SU-DHL-6 (cell line): ENCODE measurements at regions not wholly inside any gene's neighbourhood (a gene's known extent, or its start where the extent isn't known, plus 50 kb on each side); places are given as distances from the start of the nearest gene placed in this dataset.

Experiments used
- EZH2phosphoT487 ChIP-seq: fragments of 200-600 bp; sonication (generic), shearing (Covaris generic); conservative IDR thresholded peaks from 2 replicates; pipeline ENCODE4 v1.6.1; 2018; ENCODE audit warnings: mild to moderate bottlenecking, antibody characterized with exemption, low read length, moderate library complexity, mixed read lengths
- TF ChIP-seq, protein P1 (sequence below): fragments of 200-600 bp; sonication (generic); IDR thresholded peaks from one replicate; pipeline ENCODE4 v1.5.1; 2017; ENCODE audit warnings: antibody characterized with exemption, mild to moderate bottlenecking, low read length, moderate library complexity; ENCODE audit not compliant: insufficient read depth, poor library complexity, severe bottlenecking

GRCh38 chr1:83701355-83701754, 297.6 kb downstream of the TTLL7 start:
- TF ChIP-seq, protein P1, sequence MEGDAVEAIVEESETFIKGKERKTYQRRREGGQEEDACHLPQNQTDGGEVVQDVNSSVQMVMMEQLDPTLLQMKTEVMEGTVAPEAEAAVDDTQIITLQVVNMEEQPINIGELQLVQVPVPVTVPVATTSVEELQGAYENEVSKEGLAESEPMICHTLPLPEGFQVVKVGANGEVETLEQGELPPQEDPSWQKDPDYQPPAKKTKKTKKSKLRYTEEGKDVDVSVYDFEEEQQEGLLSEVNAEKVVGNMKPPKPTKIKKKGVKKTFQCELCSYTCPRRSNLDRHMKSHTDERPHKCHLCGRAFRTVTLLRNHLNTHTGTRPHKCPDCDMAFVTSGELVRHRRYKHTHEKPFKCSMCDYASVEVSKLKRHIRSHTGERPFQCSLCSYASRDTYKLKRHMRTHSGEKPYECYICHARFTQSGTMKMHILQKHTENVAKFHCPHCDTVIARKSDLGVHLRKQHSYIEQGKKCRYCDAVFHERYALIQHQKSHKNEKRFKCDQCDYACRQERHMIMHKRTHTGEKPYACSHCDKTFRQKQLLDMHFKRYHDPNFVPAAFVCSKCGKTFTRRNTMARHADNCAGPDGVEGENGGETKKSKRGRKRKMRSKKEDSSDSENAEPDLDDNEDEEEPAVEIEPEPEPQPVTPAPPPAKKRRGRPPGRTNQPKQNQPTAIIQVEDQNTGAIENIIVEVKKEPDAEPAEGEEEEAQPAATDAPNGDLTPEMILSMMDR: no peak
- TF ChIP-seq EZH2phosphoT487: no peak
